ENCODE measurements at regions not wholly inside any gene's neighbourhood (a gene's known extent, or its start where the extent isn't known, plus 50 kb on each side); places are given as distances from the start of the nearest gene placed in this dataset.
"Not testable (repeated sequence)": the region's sequence is repeated elsewhere in the genome, so short reads cannot be mapped to it uniquely, and the experiment has no call there.

DNA sequence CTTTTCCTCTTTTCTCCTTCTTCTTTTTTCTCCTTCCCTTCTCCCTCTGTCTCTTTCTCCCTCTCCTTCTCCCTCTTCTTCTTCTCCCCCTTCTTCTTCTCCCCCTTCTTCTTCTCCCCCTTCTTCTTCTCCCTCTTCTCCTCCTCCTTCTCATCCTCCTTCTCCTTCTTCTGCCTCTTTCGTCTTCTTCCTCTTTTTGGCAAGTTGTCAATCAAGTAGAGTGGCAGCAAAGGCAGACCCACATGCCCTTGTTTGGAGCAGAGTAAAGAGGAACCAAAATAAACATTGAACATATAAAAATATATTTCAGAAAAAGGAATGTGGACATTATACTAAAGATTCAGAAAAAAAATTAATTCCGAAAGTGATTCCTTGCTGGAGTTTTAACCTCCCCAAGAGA lies 59.6 kb upstream of the ZNF33B start:
- Histone ChIP-seq H3K9me3 (replicated peaks in 1 of 2; ENCODE audit: control insufficient read depth in 1 of 2, insufficient read depth in 1 of 2, low read length in 2 of 2) (no peaks in the 10 kb centered on the region), H4K20me1 (ENCODE audit: insufficient read depth, low read length) (no peaks in the 10 kb centered on the region), H3K27me3 (ENCODE audit: control insufficient read depth in 2 of 2, insufficient read depth in 2 of 2, low read length in 2 of 2) (no peaks in the 10 kb centered on the region), H3K4me3 (replicated peaks in 1 of 3; ENCODE audit: low read depth in 2 of 3, low read length in 3 of 3) (no peak overlapping the region), H3K4me1 (ENCODE audit: control insufficient read depth in 1 of 2, insufficient read depth in 2 of 2, low read length in 2 of 2) (no peaks in the 10 kb centered on the region), H3K79me2 (ENCODE audit: insufficient read depth, low read length) (no peaks in the 10 kb centered on the region), H2AFZ (ENCODE audit: insufficient read depth, low read depth, low read length, poor library complexity, severe bottlenecking) (no peak overlapping the region), H3K36me3 (replicated peaks in 1 of 2; ENCODE audit: control insufficient read depth in 1 of 2, insufficient read depth in 2 of 2, low read length in 2 of 2) (no peaks in the 10 kb centered on the region), H3K27ac (ENCODE audit: low read depth in 1 of 2, low read length in 2 of 2) (no peak overlapping the region), H3K9ac (ENCODE audit: insufficient read depth, low read length, poor library complexity, severe bottlenecking) (no peak overlapping the region), H3K4me2 (replicated peaks; ENCODE audit: extremely low read depth, low read length, poor library complexity, severe bottlenecking) (no peak overlapping the region)
- TF ChIP-seq, protein P1, sequence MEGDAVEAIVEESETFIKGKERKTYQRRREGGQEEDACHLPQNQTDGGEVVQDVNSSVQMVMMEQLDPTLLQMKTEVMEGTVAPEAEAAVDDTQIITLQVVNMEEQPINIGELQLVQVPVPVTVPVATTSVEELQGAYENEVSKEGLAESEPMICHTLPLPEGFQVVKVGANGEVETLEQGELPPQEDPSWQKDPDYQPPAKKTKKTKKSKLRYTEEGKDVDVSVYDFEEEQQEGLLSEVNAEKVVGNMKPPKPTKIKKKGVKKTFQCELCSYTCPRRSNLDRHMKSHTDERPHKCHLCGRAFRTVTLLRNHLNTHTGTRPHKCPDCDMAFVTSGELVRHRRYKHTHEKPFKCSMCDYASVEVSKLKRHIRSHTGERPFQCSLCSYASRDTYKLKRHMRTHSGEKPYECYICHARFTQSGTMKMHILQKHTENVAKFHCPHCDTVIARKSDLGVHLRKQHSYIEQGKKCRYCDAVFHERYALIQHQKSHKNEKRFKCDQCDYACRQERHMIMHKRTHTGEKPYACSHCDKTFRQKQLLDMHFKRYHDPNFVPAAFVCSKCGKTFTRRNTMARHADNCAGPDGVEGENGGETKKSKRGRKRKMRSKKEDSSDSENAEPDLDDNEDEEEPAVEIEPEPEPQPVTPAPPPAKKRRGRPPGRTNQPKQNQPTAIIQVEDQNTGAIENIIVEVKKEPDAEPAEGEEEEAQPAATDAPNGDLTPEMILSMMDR (IDR thresholded peaks at IDR 0.05): no peak
- peaks cover 2 to 6% (median 3%) of the 10 kb centered on the region in 3 donors for H3K27me3 Mint-ChIP-seq (ENCODE audit: low read depth in 3 of 3)
- no CpG with 5 or more reads among the region's 2 CpGs for whole genome bisulfite sequencing (ENCODE audit: insufficient coverage)
- H3K9me3 Mint-ChIP-seq: peaks cover 0 to 9% (median 4%) of the 10 kb centered on the region in 7 donors
- no peaks in the 10 kb centered on the region for H3K36me3 Mint-ChIP-seq
- DNase-seq: no peak
- H3K4me3 Mint-ChIP-seq: no peak overlapping the region
- peak overlapping the region in 1 of 7 donors; percentile 53 for H3K27ac Mint-ChIP-seq
- intact Hi-C loops (cut with micrococcal nuclease): no loop called here
- no peaks in the 10 kb centered on the region for H3K4me1 Mint-ChIP-seq

DNA sequence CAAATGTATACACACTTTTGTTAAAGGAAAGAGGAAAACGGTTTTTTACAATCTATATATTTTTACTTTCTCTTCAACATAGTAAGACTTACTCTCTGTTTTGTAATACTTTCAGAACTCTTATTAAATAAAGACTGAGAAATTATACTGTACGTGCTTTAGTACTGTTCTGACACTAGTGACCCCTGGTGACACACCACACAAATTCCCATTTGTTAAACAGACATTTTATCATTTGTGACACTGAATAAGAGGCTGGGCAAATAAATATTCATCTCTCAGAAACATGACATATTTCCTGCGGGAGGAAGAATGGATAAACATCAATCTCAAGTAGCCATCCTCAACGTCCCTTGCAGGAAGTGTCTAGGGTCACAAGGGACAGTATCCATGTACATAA lies 68.9 kb upstream of the ZNF33B start:
- Histone ChIP-seq H4K20me1 (ENCODE audit: insufficient read depth, low read length) (no peaks in the 10 kb centered on the region), H3K36me3 (replicated peaks in 1 of 2; ENCODE audit: control insufficient read depth in 1 of 2, insufficient read depth in 2 of 2, low read length in 2 of 2) (no peaks in the 10 kb centered on the region), H3K4me2 (replicated peaks; ENCODE audit: extremely low read depth, low read length, poor library complexity, severe bottlenecking) (no peak overlapping the region), H3K79me2 (ENCODE audit: insufficient read depth, low read length) (no peaks in the 10 kb centered on the region), H3K4me1 (ENCODE audit: control insufficient read depth in 1 of 2, insufficient read depth in 2 of 2, low read length in 2 of 2) (no peaks in the 10 kb centered on the region), H3K4me3 (replicated peaks in 1 of 3; ENCODE audit: low read depth in 2 of 3, low read length in 3 of 3) (no peak overlapping the region), H3K27me3 (ENCODE audit: control insufficient read depth in 2 of 2, insufficient read depth in 2 of 2, low read length in 2 of 2) (no peaks in the 10 kb centered on the region), H3K27ac (ENCODE audit: low read depth in 1 of 2, low read length in 2 of 2) (no peak overlapping the region), H2AFZ (ENCODE audit: insufficient read depth, low read depth, low read length, poor library complexity, severe bottlenecking) (no peak overlapping the region), H3K9me3 (replicated peaks in 1 of 2; ENCODE audit: control insufficient read depth in 1 of 2, insufficient read depth in 1 of 2, low read length in 2 of 2) (no peaks in the 10 kb centered on the region), H3K9ac (ENCODE audit: insufficient read depth, low read length, poor library complexity, severe bottlenecking) (no peak overlapping the region)
- Mint-ChIP-seq H3K36me3 (no peaks in the 10 kb centered on the region), H3K27me3 (ENCODE audit: low read depth in 3 of 3) (peaks cover 2 to 6% (median 5%) of the 10 kb centered on the region in 3 donors), H3K4me3 (no peak overlapping the region), H3K4me1 (no peaks in the 10 kb centered on the region), H3K9me3 (peaks cover 0 to 2% (median 0%) of the 10 kb centered on the region in 7 donors), H3K27ac (no peak overlapping the region)
- DNase-seq: no peak
- intact Hi-C loops (cut with micrococcal nuclease): no loop called here
- WGBS (ENCODE audit: insufficient coverage): no CpG with 5 or more reads among the region's 4 CpGs
- TF ChIP-seq, protein P1 (IDR thresholded peaks at IDR 0.05): no peak

DNA sequence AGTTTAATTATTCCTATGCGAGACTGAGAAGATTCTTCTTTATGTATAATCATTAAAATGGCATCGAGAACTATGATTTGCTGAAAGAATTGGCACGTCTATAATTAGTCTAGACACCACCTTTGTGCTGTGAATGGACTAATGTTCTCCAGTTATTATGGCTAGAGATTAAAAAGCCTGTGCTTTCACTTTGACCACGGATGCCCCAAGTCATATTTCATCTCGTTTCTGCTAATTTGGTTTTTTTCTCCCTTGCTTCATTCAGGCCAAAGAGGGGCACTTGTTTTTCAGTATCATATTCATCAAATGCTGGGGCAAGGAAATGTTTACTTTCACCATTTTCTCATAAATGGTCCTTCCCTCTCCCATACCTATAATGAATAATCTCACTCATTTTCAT lies 63.3 kb upstream of the BMS1 start:
- H3K4me2 ChIP-seq (replicated peaks; ENCODE audit: extremely low read depth, low read length, poor library complexity, severe bottlenecking); DNase-seq; H3K4me1 ChIP-seq (ENCODE audit: control insufficient read depth in 1 of 2, insufficient read depth in 2 of 2, low read length in 2 of 2); H3K36me3 Mint-ChIP-seq; intact Hi-C loops (cut with micrococcal nuclease); H3K27ac Mint-ChIP-seq; H3K79me2 ChIP-seq (ENCODE audit: insufficient read depth, low read length); H4K20me1 ChIP-seq (ENCODE audit: insufficient read depth, low read length); H3K9me3 ChIP-seq (replicated peaks in 1 of 2; ENCODE audit: control insufficient read depth in 1 of 2, insufficient read depth in 1 of 2, low read length in 2 of 2); H3K4me3 ChIP-seq (replicated peaks in 1 of 3; ENCODE audit: low read depth in 2 of 3, low read length in 3 of 3); H3K27me3 ChIP-seq (ENCODE audit: control insufficient read depth in 2 of 2, insufficient read depth in 2 of 2, low read length in 2 of 2); H3K27ac ChIP-seq (ENCODE audit: low read depth in 1 of 2, low read length in 2 of 2); H3K4me1 Mint-ChIP-seq; H3K4me3 Mint-ChIP-seq; H3K9me3 Mint-ChIP-seq; H3K9ac ChIP-seq (ENCODE audit: insufficient read depth, low read length, poor library complexity, severe bottlenecking); H3K36me3 ChIP-seq (replicated peaks in 1 of 2; ENCODE audit: control insufficient read depth in 1 of 2, insufficient read depth in 2 of 2, low read length in 2 of 2); H2AFZ ChIP-seq (ENCODE audit: insufficient read depth, low read depth, low read length, poor library complexity, severe bottlenecking): not testable (repeated sequence)
- WGBS (ENCODE audit: insufficient coverage): no CpG with 5 or more reads among the region's 5 CpGs
- H3K27me3 Mint-ChIP-seq (ENCODE audit: low read depth in 3 of 3): peaks cover 3 to 10% (median 4%) of the 10 kb centered on the region in 3 donors
